PC-3 (cell line): ENCODE measurements at regions not wholly inside any gene's neighbourhood (a gene's known extent, or its start where the extent isn't known, plus 50 kb on each side); places are given as distances from the start of the nearest gene placed in this dataset.

Source experiments
- EZH2 ChIP-seq: fragments of 300-600 bp; sonication (generic); IDR thresholded peaks from one replicate; pipeline ENCODE4 v1.6.1; 2017; ENCODE audit warnings: antibody characterized with exemption, mild to moderate bottlenecking, low read length; ENCODE audit not compliant: unreplicated experiment
- TF ChIP-seq, protein P1 (sequence below): fragments of 300-600 bp; sonication (generic); conservative IDR thresholded peaks from 2 replicates; pipeline ENCODE4 v1.5.1; 2017; ENCODE audit warnings: antibody characterized with exemption, low read depth, mild to moderate bottlenecking, low read length

- TF ChIP-seq, protein P1, sequence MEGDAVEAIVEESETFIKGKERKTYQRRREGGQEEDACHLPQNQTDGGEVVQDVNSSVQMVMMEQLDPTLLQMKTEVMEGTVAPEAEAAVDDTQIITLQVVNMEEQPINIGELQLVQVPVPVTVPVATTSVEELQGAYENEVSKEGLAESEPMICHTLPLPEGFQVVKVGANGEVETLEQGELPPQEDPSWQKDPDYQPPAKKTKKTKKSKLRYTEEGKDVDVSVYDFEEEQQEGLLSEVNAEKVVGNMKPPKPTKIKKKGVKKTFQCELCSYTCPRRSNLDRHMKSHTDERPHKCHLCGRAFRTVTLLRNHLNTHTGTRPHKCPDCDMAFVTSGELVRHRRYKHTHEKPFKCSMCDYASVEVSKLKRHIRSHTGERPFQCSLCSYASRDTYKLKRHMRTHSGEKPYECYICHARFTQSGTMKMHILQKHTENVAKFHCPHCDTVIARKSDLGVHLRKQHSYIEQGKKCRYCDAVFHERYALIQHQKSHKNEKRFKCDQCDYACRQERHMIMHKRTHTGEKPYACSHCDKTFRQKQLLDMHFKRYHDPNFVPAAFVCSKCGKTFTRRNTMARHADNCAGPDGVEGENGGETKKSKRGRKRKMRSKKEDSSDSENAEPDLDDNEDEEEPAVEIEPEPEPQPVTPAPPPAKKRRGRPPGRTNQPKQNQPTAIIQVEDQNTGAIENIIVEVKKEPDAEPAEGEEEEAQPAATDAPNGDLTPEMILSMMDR, result no peak
- TF ChIP-seq EZH2, result no peak
These were observed 163.2 kb upstream of the CAMK1G start for GRCh38 chr1:209420276-209420675.
